G401.6 (cell line): ENCODE measurements at regions not wholly inside any gene's neighbourhood (a gene's known extent, or its start where the extent isn't known, plus 50 kb on each side); places are given as distances from the start of the nearest gene placed in this dataset.
"Not testable (repeated sequence)": the region's sequence is repeated elsewhere in the genome, so short reads cannot be mapped to it uniquely, and the experiment has no call there.

Source experiments
- FAIRE-seq: peaks from 2 replicates; lab custom pipeline; 2012; peaks lifted over from hg19 to GRCh38; lab: Jason Lieb, UNC

- FAIRE-seq = no peak
Measured at GRCh38 chr12:28776220-28776619, 372.9 kb upstream of the FAR2 start.

- no peak for FAIRE-seq
Measured at GRCh38 chr12:28776913-28777422, 372.1 kb upstream of the FAR2 start.

- FAIRE-seq = no peak
Measured at GRCh38 chr12:28777603-28778365, 371.3 kb upstream of the FAR2 start.

- FAIRE-seq = no peak
Measured at GRCh38 chr12:28780096-28780495, 369.0 kb upstream of the FAR2 start.

- no peak for FAIRE-seq
Measured at GRCh38 chr12:28780960-28781359, 368.1 kb upstream of the FAR2 start.

GRCh38 chr12:28781671-28782652, 367.1 kb upstream of the FAR2 start:
- FAIRE-seq = no peak

- FAIRE-seq = no peak
Measured at GRCh38 chr12:28782812-28783211, 366.3 kb upstream of the FAR2 start.

- FAIRE-seq = no peak
Measured at GRCh38 chr12:28787151-28787550, 361.9 kb upstream of the FAR2 start.

- FAIRE-seq = not testable (repeated sequence)
Measured at GRCh38 chr12:28788256-28788655, 360.8 kb upstream of the FAR2 start.

GRCh38 chr12:28793581-28794151, 355.4 kb upstream of the FAR2 start:
- FAIRE-seq = no peak

GRCh38 chr12:28794211-28794610, 354.9 kb upstream of the FAR2 start:
- FAIRE-seq = no peak

- FAIRE-seq = no peak
Measured at GRCh38 chr12:28794786-28795185, 354.3 kb upstream of the FAR2 start.

- no peak for FAIRE-seq
Measured at GRCh38 chr12:28795311-28795710, 353.8 kb upstream of the FAR2 start.

- FAIRE-seq = no peak
Measured at GRCh38 chr12:28799348-28799747, 349.7 kb upstream of the FAR2 start.

GRCh38 chr12:28800129-28800528, 348.9 kb upstream of the FAR2 start:
- no peak for FAIRE-seq

GRCh38 chr12:28802706-28803438, 346.2 kb upstream of the FAR2 start:
- no peak for FAIRE-seq

GRCh38 chr12:28807535-28807934, 341.5 kb upstream of the FAR2 start:
- FAIRE-seq = no peak

- FAIRE-seq = no peak
Measured at GRCh38 chr12:28811457-28811856, 337.6 kb upstream of the FAR2 start.

GRCh38 chr12:28814246-28814645, 334.8 kb upstream of the FAR2 start:
- FAIRE-seq = no peak

- FAIRE-seq = no peak
Measured at GRCh38 chr12:28817524-28817923, 331.6 kb upstream of the FAR2 start.

GRCh38 chr12:28824193-28824846, 324.8 kb upstream of the FAR2 start:
- FAIRE-seq = no peak
